AG08396 (cell line): ENCODE measurements at regions not wholly inside any gene's neighbourhood (a gene's known extent, or its start where the extent isn't known, plus 50 kb on each side); places are given as distances from the start of the nearest gene placed in this dataset.

Experiments
- DNase-seq: peaks from one replicate; pipeline ENCODE4 v3.0.0; 2012; ENCODE audit warnings: low spot score, mixed read lengths

DNA sequence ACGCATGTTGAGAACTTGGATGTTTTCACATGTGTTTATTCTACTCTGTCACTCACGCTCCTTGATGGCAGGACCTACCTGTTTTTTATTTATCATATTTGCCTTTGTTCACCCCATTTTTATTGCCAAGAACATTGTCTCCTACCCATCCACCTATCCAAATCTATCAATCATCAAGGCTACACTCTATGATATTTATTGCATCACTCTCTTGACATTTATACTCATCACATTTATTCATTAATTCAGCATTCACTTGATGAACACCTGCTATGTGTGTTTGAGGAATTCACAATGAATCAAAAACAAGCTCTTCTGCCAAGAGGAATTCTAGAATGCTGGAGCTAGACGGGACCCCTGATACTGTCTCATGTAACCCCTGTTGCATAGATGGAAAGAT is 94.5 kb upstream of the ZNF469 start:
- DNase-seq: no peak

DNA sequence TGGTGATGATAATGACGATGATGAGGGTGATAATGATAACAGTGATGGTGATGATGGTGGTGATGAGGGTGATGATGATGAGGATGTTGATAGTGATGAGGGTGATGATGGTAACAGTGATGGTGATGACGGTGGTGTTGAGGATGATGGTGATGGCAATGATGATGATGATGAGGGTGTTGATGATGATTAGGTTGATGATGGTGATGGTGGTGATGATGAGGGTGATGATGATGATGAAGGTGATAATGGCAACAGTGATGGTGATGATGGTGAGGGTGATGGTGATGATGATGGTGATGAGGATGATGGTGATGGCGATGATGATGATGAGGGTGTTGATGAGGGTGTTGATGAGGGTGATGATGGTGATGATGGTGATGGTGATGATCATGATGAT is 93.8 kb upstream of the ZNF469 start:
- no peak for DNase-seq

DNA sequence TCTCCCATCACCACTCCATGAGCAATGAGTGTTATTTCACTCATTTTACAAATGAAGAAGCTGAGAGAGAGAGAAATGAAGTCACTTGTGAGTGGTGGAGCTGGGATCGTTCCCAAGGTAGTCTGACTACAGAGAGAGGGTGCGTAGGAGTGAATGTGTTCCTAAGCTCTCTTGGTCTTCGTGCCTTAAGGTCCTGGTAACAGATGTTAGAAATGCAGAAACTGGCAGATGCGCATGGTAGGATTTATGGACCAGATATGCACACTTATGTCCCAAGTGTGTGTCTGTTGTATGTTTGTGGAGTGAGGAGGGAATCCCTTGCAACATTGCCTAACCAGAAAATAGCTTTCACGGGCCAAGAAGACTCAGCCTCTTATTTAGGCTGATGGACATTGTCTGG is 93.2 kb upstream of the ZNF469 start:
- no peak for DNase-seq

DNA sequence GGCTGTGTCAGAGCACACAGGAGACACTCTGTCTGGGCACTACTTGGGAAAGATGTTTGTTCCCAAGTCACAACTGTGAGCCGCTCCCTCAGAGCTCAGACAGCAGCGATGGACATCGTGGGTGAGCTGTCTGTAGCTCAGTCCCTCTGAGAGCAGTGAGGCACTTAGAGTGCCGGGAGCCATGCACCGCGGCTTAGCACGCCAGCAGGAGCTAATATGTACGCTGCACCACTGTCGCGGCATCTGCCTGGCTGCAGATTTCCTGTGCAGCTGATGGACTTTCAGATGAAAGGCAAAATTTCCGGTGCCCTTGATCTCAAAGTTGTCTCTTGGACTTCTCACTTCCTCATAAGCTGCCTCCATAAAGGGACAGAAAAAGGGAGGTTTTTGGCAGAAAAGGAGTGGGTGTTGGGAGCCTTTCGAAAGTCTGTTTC is 92.8 kb upstream of the ZNF469 start:
- DNase-seq: no peak

DNA sequence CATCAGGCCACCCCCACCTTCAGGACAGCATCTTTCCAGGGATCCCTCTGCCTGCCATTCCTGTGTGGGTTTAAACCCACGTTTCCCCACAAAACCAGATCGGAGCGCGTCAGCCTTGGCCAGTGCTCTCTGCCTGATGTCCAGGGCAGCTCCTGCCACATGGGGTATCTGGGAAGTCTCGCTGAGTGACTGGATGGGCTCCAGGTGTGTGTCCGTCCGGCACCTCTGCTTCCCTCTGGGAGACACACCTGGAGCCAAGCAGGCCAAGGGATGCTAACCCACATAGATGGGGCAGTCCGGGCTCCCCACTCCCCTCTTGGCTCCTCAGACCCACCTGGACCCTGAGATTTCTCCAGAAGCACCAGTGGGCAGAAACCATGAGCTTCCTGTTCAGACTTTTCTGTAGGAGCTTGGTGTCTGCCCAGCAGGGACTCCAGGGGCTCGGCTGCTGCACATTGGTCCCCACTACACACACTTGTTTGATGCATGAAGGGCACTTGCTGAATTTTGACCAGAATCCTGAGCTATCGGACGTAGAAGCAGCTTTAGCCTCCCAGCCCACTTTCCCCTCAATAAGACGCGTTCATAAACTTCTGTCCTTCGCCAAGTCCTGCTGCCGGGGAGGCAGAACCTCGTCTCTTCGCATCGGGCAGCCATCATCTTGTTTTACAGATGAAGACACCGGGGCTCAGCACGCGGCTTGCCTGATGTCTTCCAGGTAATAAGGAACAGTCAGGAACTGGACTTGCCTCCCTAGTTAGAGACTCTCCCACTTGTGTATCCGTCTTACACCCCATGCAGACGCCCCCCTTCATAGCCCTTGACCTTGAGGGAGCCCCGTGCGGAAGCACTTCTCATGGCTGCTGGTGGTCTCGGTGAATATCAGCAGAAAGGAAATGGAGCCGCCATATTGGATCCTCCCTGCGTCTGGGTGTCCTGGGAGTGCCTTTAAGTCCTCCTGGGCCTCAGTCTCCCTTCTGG is 91.6 kb upstream of the ZNF469 start:
- DNase-seq: no peak

DNA sequence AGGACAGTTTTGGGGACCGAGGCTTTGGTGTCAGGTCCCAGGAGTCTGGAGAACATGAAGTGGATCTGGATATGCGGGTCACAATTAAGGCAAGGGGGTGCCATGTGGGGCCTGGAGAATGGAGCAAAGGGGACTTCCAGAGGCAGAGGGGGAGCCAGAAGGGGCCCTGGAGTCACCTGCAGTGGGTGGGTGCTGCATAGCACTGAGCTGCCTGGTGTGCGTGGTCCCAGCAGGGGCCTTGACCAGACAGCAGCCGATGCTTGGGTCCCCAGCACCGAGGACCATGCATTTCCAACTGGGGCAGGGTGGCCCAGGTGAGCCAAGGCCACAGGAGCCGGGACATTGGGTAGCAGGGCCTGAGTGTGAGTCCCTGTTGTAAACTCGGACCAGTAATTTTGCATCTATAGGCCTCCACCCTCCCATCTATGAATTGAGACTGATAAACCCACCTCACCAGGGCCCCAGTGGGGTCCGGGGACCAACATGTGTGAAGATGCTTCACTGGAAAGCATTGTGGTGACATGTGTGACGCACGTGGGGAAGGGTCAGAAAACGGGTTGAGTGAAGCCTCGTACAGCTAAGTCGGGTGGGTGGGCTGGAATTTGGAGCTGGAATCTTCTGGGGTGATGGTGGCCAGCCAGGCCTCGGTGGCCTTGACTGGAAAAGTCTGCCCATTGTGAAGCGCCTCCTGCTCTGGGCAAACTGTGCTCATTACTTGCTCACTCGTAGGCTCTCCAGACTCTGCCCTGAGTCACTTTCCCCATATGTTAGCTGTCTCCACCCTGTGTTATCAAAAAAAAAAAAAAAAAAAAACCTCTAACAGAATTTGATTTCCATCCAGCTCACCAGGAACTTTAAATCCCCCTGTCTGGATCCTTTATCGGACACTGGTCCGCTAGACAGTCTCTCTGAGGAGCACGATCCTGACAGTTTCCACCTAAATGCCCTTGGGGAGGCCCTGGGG is 90.5 kb upstream of the ZNF469 start:
- DNase-seq: no peak

DNA sequence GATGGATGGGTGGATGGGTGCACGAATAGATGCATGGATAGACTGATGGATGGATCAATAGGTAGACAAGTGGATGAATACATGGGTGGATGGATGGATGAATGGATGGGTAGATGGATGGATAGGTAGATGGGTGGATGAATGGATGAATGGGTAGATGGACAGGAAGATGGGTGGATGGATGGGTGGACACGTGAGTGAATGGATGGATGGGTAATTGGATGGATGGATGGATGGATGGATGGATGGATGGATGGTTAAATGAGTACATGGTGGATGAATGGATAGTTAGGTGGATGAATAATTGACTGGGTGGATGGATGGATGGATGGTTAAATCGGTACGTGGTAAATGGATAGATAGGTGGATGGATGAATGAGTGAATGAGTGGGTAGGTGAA is 89.7 kb upstream of the ZNF469 start:
- no peak for DNase-seq

DNA sequence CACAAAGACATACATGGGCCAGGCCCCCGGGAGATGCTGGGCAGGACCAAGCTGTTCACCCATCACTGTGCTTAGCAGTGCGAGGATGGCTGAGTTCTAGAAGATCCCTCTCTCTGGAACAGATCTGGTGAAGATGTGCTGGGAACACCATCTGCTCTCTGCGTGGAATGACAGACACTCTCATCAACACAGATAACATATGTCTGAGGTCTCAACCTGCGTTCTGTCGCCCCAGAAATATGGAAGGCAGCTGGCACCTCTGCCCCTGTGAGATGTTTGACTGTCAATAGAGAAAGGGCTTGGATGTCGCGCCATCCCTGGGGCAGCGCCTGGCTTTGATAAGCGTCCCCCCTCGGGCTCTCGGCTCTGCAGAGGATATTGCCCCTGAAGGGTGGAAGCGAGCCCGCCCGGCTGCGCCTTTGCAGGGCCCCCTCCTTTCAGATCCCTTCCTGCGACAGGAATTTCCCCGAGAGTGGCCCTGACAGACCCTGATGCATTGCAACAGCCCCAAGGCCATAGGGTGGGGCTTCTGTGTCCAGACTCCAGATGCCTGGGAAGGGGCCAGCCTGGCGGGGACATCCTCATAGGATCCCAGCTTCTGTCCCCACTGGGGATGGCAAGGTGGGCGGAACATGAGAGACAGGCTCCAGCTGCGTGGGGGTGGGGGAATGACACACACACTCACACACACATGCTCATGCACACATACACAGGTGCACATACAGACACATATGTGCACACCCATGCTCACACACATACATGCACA is 86.9 kb upstream of the ZNF469 start:
- DNase-seq: no peak

DNA sequence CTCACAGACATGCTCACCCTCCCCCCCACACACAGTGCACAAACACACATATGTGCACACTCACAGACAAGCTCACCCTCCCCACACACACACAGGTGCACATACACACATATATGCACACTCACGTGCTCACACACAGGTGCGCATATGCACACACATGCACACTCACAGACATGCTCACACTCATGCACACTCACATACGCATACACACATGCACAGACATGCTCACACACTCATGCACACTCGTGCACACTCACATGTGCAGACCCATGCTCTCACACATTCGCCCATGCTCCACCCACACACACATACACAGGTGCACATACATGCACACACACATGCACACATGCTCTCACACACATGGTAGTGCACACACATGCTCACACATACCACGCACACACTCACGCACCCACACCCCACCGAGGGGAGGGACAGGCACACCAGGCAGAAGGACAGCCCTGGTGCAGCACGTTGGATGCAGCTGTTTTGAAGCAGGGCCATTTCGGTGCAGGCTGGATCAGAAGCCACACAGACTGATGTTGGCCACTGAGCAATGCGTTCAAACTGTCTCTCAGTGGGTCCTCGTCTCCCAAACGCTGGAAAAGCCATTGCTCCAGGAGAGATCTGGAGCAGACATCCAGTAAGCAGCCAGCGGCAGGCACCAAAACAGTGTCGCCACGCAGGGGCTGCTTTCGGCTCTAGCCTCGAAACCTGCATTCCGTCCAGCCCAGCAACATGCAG is 86.2 kb upstream of the ZNF469 start:
- DNase-seq: no peak

DNA sequence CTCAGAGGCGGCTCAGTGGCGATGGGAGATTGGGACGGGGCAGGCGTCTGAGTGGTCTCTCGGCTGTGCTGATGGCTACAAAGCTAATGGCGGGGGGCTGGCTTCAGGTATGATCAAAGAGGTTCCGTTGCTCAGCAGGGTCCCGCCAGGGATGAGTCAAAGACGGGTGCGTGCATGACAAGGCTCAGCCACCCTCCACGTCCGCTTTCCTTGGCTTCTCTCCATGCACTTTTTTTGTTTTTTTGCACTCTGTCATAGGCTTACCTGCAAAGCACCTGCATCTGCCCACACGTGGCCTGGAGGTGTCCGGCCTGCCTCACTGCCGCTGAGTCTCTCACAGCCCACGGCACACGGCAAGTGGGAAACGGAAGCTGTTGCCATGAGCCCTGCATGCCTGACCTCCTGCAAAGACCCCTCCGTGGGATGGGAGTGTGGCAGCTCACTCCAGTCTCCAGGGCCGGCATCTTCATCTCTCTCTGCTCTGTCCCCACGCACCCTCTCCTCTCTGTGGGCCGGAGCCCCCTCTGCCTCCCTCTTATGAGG is 85.5 kb upstream of the ZNF469 start:
- DNase-seq: no peak

DNA sequence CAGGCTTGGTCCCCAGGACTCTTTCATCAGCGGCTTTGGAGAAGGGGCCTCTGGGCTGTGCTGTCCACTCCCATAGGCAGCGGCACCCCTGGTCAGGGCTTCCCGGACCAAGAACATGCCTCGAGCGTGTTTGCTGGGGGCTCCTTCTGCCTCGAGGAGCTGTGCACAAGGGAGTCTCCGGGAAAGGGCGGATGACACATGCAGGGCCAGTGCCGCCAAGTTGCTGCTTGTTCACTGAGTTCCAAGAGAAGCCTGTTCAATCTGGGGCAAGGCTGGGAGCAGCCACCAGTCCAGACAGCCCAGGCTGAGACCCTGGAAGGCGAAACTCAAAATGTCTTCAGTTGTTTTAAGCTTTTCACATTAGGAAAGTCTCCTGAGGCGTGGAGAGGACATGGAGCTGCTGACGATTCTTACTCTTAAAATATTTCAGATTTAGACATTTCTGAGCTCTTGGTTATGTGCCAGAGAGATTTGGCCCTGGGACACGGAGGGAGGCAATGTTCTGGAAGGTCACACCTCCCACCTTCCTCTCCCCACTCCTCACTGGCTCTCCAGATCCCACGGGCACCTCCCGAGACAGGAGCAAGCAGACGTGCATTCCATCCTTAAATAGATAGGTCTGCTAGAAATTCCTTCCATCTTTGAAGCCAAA is 84.5 kb upstream of the ZNF469 start:
- DNase-seq: peak; percentile 46

DNA sequence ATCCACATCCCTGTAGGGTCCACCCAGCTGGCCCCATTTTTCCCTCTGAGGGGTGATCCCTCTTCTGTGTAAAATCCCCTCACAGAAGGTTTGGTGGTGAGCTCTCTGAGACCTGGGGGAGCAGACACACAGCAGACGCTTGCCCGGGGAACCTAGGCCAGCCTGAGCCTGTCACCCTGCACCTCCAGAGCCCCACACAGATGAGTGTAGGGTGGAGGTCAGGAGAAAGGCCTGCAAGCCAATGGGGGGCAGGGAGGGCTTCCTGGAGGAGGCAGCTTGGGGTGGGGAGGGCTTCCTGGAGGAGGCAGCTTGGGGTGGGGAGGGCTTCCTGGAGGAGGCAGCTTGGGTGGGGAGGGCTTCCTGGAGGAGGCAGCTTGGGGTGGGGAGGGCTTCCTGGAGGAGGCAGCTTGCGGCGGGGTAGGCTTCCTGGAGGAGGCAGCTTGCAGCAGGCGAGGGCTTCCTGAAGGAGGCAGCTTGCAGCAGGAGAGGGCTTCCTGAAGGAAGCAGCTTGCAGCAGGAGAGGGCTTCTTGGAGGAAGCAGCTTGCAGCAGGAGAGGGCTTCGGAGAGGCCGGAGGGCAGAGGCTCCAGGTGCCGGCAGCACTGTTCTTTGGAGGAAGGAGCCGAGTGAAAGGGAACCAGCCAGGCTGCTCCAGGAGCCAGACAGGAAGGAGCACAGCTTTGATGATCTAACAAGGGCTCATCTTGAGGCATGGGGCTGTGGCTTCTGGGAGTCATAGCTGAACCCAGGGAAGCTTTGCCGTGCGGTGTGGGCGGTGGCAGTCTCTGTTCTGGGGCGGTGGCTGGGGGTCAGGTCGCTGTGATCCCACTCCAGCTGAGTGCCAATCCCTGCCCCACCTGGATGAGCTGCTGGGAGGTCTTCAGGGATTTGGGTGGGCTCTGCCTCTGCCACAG is 83.7 kb upstream of the ZNF469 start:
- peak; percentile 48 for DNase-seq

DNA sequence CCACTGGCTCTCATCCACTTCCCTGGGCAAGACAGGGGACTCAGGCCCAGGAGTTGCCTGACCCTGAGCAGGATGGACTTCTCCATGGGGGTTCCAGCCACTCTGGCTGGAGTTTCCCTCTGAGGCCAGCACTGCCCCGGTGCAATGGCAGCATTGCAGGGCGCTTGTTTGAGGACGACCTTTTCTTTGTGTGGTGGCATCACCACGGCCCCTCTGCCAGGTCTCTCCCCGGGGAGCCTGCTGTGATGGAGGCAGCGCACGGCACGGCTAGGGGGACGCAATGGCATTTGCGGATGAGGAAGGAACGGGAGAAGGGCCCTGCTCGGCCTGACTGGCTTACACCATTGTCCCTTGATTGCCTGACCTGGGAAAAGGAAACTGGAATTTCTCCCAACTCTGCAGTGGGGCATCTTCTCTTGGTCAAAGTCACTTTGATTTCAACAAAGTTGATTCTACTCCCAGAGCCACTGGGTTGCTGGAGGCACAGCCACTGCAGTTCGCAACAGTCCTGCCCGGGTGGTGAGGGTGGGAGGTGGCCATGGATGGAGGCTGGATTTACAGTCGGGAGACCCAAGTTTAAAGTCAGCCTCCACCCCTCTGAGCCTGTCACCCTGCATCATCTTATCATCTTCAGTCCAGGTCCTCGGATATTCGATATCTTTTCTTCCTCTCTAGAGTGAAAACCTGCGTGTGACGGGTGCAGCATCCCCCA is 82.9 kb upstream of the ZNF469 start:
- no peak for DNase-seq

DNA sequence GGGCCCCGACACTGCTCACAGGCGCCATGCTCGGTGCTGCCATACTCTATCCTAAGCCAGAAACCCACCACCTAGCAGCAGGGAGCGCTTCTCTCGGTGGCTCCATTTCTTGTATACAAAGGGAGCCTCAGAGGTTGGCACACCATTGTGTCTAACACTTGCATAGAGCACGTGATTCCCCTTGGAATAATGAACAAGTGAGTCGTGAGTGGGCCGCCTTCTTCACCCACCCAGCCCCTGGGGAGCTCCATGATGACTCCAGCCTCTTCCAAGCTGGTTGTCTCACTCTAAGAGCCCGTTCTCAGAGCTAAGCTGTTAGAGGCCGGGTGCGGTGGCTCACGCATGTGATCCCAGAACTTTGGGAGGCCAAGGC is 82.3 kb upstream of the ZNF469 start:
- DNase-seq: no peak

DNA sequence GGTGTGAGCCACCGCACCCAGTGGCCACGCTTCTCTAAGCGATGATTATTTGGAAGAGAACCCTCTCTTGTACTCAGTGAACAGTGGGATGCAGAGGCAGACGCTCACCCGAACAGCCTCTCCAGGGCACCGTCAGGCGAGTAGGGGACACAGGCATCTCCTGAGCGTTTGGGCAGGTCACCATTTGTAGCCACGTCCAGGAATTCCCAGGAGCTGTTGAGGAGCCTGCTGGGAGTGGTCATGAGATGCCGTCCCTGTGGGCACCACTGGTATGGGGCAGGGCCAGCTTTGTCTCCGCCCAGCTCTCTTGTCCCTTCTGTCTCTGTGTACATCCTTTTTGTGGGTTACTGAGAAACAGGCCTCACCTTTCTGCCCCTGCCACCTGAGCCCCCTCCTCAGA is 81.3 kb upstream of the ZNF469 start:
- DNase-seq: no peak

DNA sequence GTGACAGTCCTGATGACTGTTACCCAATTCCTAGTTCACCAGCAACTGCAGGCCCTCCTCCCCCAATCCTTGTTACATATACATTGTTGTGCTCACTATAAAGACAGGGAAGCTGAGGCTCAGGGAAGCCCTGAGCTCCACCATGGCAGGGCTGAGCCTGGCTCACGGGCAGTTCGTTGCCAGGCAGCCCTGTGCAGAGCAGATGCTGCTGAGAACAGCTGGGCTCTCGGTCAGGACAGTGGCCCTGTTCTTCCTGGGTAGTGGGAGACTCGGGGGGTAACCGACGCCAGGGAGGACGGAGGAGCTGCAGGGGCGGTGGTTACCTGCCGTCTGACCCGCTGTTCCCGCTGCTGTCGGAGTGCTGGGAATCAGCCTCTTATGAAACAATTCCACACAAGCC is 80.9 kb upstream of the ZNF469 start:
- no peak for DNase-seq

DNA sequence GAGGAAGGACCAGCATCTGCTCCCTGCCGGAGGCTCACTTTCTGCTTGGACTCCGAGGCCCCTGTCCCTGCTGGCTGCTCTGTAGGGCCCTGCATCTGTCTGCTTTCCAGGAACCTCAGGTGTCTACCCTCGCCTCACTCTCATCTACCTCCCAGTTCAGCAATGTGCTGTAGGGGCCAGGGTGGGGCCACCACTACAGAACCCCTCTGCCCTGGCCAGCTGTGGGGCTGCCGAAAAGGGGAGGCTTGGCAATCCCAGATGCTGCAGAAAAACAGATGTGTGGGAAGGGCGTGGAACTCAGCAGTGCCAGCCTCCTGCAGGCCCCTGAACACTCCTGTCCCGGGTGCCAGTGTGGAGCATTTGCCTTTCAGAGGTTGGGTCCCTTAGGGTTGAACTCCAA is 80.1 kb upstream of the ZNF469 start:
- DNase-seq: no peak

DNA sequence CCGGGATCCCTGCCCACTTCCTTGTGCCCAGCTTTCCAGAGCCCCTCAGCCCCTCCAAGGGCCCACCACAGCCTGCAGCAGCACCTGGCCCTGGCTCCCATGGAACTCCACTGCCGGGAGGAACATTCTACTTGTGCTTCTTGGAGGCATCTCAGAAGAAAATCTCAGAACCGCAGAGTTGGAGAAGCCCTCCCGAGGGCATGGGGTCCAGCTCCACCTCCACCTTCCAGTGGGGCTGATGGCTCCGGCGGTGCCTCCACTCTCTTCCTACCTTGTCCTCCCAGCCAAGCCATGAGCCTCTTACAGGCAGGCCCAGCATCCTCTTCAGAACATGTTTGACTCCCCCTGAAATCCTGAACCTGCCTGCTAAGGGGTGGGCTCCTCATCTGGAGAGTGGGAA is 79.4 kb upstream of the ZNF469 start:
- no peak for DNase-seq
